ENCODE measurements at regions not wholly inside any gene's neighbourhood (a gene's known extent, or its start where the extent isn't known, plus 50 kb on each side); places are given as distances from the start of the nearest gene placed in this dataset.

DNA sequence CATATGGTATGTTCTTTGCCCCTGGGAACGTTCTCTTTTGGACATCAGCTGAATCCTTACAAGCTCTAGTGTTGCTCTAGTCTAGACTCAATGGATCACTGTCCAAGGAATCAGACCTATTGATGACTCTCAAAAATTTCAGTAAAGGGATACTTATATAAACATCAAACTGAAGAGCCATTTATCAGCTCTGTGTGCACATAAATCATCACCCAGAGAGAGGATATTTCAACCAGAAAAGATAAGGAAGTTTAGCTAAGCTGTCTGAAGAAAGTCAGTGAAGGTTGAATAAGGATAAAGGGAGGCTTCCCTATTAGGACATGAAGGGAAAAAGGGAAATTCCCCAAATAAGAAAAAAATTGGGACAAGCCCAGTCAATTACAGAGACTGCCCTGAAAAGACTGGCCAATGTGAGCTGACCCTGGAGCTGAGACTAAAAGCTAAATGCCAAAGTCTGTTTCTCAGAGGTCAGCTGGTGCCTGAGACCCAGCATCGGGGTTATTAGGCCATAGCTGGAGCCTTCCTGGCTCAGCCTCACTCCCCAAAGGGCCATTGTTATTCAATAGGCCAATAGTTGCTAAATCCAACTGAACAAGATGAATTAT lies 424.1 kb upstream of the THBS1 start:
- TF ChIP-seq, protein P1, sequence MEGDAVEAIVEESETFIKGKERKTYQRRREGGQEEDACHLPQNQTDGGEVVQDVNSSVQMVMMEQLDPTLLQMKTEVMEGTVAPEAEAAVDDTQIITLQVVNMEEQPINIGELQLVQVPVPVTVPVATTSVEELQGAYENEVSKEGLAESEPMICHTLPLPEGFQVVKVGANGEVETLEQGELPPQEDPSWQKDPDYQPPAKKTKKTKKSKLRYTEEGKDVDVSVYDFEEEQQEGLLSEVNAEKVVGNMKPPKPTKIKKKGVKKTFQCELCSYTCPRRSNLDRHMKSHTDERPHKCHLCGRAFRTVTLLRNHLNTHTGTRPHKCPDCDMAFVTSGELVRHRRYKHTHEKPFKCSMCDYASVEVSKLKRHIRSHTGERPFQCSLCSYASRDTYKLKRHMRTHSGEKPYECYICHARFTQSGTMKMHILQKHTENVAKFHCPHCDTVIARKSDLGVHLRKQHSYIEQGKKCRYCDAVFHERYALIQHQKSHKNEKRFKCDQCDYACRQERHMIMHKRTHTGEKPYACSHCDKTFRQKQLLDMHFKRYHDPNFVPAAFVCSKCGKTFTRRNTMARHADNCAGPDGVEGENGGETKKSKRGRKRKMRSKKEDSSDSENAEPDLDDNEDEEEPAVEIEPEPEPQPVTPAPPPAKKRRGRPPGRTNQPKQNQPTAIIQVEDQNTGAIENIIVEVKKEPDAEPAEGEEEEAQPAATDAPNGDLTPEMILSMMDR (IDR thresholded peaks at IDR 0.05; ENCODE audit: insufficient read depth, low read length, poor library complexity, severe bottlenecking), result no peak
- TF ChIP-seq EZH2phosphoT487 (conservative IDR thresholded peaks at IDR 0.05; ENCODE audit: low read length), result no peak
- no peaks in the 10 kb centered on the region for H3F3A ChIP-seq (ENCODE audit: insufficient read depth)
- H3K4me2 ChIP-seq (ENCODE audit: low read depth, low read length, poor library complexity, severe bottlenecking), result no peak overlapping the region
- no peaks in the 10 kb centered on the region for H3K9me2 ChIP-seq (replicated peaks; ENCODE audit: insufficient read depth, low read length)
- no peaks in the 10 kb centered on the region for H3K9me3 ChIP-seq (ENCODE audit: insufficient read depth, low read length)
- no peaks in the 10 kb centered on the region for H3K79me2 ChIP-seq (ENCODE audit: insufficient read depth, low read length)
- H2AFZ ChIP-seq (ENCODE audit: low read depth, low read length, severe bottlenecking), result no peak overlapping the region
- no peak overlapping the region for H3K9ac ChIP-seq (ENCODE audit: low read length)
- H3K36me3 ChIP-seq (ENCODE audit: low read length), result no peaks in the 10 kb centered on the region
- H4K20me1 ChIP-seq (ENCODE audit: low read depth, low read length), result no peaks in the 10 kb centered on the region
- no peak overlapping the region for H3K27ac ChIP-seq (ENCODE audit: low read depth, low read length)
- H3K4me3 ChIP-seq (ENCODE audit: insufficient read depth, low read length, poor library complexity, severe bottlenecking), result no peak overlapping the region
- H3K27me3 ChIP-seq (ENCODE audit: low read length), result no peaks in the 10 kb centered on the region

DNA sequence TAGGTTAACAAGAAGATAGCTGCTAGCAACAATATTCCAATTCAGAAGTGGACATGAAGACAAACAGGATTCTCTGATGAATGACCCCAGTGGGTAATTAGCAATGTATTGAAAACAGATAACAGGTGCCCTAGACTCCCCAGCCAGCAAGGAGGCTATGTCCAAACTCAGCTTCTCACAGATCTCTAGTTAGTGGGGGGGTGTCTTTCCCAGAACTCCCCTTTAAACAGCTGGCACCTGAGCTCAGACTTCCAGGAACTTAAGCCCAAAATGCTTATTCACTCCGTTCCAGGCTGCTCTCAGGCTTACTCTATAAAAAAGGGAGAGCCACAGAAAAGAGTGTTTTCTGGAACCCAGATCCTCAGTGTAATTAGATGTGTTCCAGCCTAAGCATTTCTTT lies 423.0 kb upstream of the THBS1 start:
- no peak overlapping the region for H3K4me2 ChIP-seq (ENCODE audit: low read depth, low read length, poor library complexity, severe bottlenecking)
- no peaks in the 10 kb centered on the region for H3K9me2 ChIP-seq (replicated peaks; ENCODE audit: insufficient read depth, low read length)
- no peaks in the 10 kb centered on the region for H3K36me3 ChIP-seq (ENCODE audit: low read length)
- H3K4me3 ChIP-seq (ENCODE audit: insufficient read depth, low read length, poor library complexity, severe bottlenecking), result no peak overlapping the region
- no peaks in the 10 kb centered on the region for H4K20me1 ChIP-seq (ENCODE audit: low read depth, low read length)
- no peaks in the 10 kb centered on the region for H3K27me3 ChIP-seq (ENCODE audit: low read length)
- H2AFZ ChIP-seq (ENCODE audit: low read depth, low read length, severe bottlenecking), result no peak overlapping the region
- no peak overlapping the region for H3K9ac ChIP-seq (ENCODE audit: low read length)
- no peaks in the 10 kb centered on the region for H3K9me3 ChIP-seq (ENCODE audit: insufficient read depth, low read length)
- no peaks in the 10 kb centered on the region for H3K79me2 ChIP-seq (ENCODE audit: insufficient read depth, low read length)
- no peak overlapping the region for H3K27ac ChIP-seq (ENCODE audit: low read depth, low read length)
- TF ChIP-seq, protein P1 (IDR thresholded peaks at IDR 0.05; ENCODE audit: insufficient read depth, low read length, poor library complexity, severe bottlenecking), result no peak
- TF ChIP-seq EZH2phosphoT487 (conservative IDR thresholded peaks at IDR 0.05; ENCODE audit: low read length), result no peak
- no peaks in the 10 kb centered on the region for H3F3A ChIP-seq (ENCODE audit: insufficient read depth)

DNA sequence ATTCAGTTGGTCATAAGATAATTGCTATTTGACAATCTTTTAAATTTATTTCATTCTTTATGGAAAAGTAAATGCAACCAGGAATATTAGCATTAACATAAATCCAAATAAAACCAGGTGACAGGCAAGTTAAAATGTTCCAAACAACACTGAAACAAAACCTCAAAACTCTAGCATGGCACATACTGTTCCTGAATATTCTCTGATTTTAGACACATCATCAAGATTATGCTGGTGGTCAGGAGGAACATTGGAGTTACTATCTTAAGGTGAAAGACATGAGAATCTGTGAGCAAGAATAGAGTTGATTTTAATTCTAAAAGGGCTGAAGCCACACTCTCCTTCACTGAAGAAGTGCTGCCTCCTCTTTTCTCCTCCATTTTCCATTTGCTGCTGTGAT lies 421.0 kb upstream of the THBS1 start:
- Histone ChIP-seq H3K4me3 (ENCODE audit: insufficient read depth, low read length, poor library complexity, severe bottlenecking) (no peak overlapping the region), H3K27me3 (ENCODE audit: low read length) (no peaks in the 10 kb centered on the region), H3K9me3 (ENCODE audit: insufficient read depth, low read length) (no peaks in the 10 kb centered on the region), H3K9me2 (replicated peaks; ENCODE audit: insufficient read depth, low read length) (no peaks in the 10 kb centered on the region), H3F3A (ENCODE audit: insufficient read depth) (no peaks in the 10 kb centered on the region), H4K20me1 (ENCODE audit: low read depth, low read length) (no peaks in the 10 kb centered on the region), H3K27ac (ENCODE audit: low read depth, low read length) (no peak overlapping the region), H3K4me2 (ENCODE audit: low read depth, low read length, poor library complexity, severe bottlenecking) (no peak overlapping the region), H2AFZ (ENCODE audit: low read depth, low read length, severe bottlenecking) (no peak overlapping the region), H3K36me3 (ENCODE audit: low read length) (no peaks in the 10 kb centered on the region), H3K79me2 (ENCODE audit: insufficient read depth, low read length) (no peaks in the 10 kb centered on the region), H3K9ac (ENCODE audit: low read length) (no peak overlapping the region)
- TF ChIP-seq, protein P1 (IDR thresholded peaks at IDR 0.05; ENCODE audit: insufficient read depth, low read length, poor library complexity, severe bottlenecking), result no peak
- no peak for TF ChIP-seq EZH2phosphoT487 (conservative IDR thresholded peaks at IDR 0.05; ENCODE audit: low read length)

Data from SU-DHL-6 (cell line).